SU-DHL-6 (cell line): ENCODE measurements at regions not wholly inside any gene's neighbourhood (a gene's known extent, or its start where the extent isn't known, plus 50 kb on each side); places are given as distances from the start of the nearest gene placed in this dataset.

ENCODE experiments used
- H2AFZ ChIP-seq: fragments of 200-600 bp; sonication (generic); 2 replicates; pipeline ENCODE4 v1.6.1; 2014; ENCODE audit warnings: low read depth, mild to moderate bottlenecking, moderate library complexity, mixed read lengths, antibody characterized with exemption, low read length; ENCODE audit not compliant: severe bottlenecking
- H3F3A ChIP-seq: fragments of 200-600 bp; shearing (Covaris generic); 2 replicates; pipeline ENCODE4 v1.6.0; 2016; ENCODE audit warnings: antibody characterized with exemption, mild to moderate bottlenecking; ENCODE audit not compliant: insufficient read depth
- H3K27ac ChIP-seq: fragments of 200-600 bp; sonication (generic); 2 replicates; pipeline ENCODE4 v1.5.1; 2016; ENCODE audit warnings: low read depth, mild to moderate bottlenecking, low read length, moderate library complexity, mixed read lengths
- H3K27me3 ChIP-seq: fragments of 200-600 bp; sonication (generic), shearing (Covaris generic); 2 replicates; pipeline ENCODE4 v1.6.0; 2014; ENCODE audit warnings: mild to moderate bottlenecking, low read length
- H3K36me3 ChIP-seq: fragments of 200-600 bp; sonication (generic); 2 replicates; pipeline ENCODE4 v1.6.1; 2014; ENCODE audit warnings: mild to moderate bottlenecking, low read length, mixed read lengths
- H3K4me2 ChIP-seq: fragments of 300-600, 200-600 bp; shearing (Covaris generic), sonication (generic); 2 replicates; pipeline ENCODE4 v1.6.0; 2014; ENCODE audit warnings: low read length, low read depth, mild to moderate bottlenecking; ENCODE audit not compliant: poor library complexity, severe bottlenecking
- H3K4me3 ChIP-seq: fragments of 200-600 bp; sonication (generic); 2 replicates; pipeline ENCODE4 v1.5.1; 2014; ENCODE audit warnings: antibody characterized with exemption, low read length, mild to moderate bottlenecking, mixed read lengths; ENCODE audit not compliant: insufficient read depth, poor library complexity, severe bottlenecking
- H3K79me2 ChIP-seq: fragments of 200-600 bp; sonication (generic); 2 replicates; pipeline ENCODE4 v1.6.1; 2014; ENCODE audit warnings: mild to moderate bottlenecking, low read length, moderate library complexity; ENCODE audit not compliant: insufficient read depth
- H3K9ac ChIP-seq: fragments of 200-600 bp; sonication (generic); 2 replicates; pipeline ENCODE4 v1.7.0; 2014; ENCODE audit warnings: mild to moderate bottlenecking, low read length
- H3K9me2 ChIP-seq: fragments of 200-600 bp; sonication (generic); replicated peaks from 2 replicates; pipeline ENCODE4 v1.6.1; 2014; ENCODE audit warnings: low read length; ENCODE audit not compliant: insufficient read depth
- H3K9me3 ChIP-seq: fragments of 200-600 bp; sonication (generic); 2 replicates; pipeline ENCODE4 v1.6.1; 2014; ENCODE audit warnings: low read length, mixed read lengths; ENCODE audit not compliant: insufficient read depth
- H4K20me1 ChIP-seq: fragments of 200-600 bp; sonication (generic); 2 replicates; pipeline ENCODE4 v1.6.1; 2014; ENCODE audit warnings: low read depth, mild to moderate bottlenecking, antibody characterized with exemption, low read length, moderate library complexity, mixed read lengths
- EZH2phosphoT487 ChIP-seq: fragments of 200-600 bp; sonication (generic), shearing (Covaris generic); conservative IDR thresholded peaks from 2 replicates; pipeline ENCODE4 v1.6.1; 2018; ENCODE audit warnings: mild to moderate bottlenecking, antibody characterized with exemption, low read length, moderate library complexity, mixed read lengths
- TF ChIP-seq, protein P1 (sequence below): fragments of 200-600 bp; sonication (generic); IDR thresholded peaks from one replicate; pipeline ENCODE4 v1.5.1; 2017; ENCODE audit warnings: antibody characterized with exemption, mild to moderate bottlenecking, low read length, moderate library complexity; ENCODE audit not compliant: insufficient read depth, poor library complexity, severe bottlenecking

DNA sequence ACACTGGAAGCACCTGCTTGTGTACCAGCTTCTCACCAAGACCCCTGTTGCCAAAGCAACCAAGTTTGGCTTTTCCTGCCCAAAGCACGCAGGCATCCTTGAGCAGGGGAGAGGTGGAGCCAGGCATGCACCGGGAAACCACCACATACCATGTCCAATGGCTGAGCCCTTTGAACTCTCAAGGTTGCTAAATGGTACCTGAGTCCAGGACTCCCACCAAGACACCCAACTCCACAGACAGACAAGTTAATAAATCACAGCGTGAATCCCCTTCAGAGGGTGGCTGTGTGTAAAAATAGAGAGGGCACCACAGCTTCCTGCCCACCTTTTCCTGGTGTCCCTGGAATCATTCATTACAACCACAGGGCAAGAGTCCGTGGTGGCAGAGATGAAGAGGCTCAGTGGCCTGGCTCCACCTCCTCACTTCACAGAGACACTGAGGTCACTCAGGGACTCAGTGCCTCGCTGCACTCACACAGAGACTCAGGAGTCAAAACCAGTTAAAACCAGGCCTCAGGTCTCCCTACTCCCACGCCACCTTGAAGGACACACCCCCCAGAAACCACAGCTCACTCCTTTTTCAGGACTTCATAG lies 143.7 kb downstream of the C5orf15 start:
- no peaks in the 10 kb centered on the region for H3K36me3 ChIP-seq
- no peak overlapping the region for H2AFZ ChIP-seq
- no peaks in the 10 kb centered on the region for H3K79me2 ChIP-seq
- no peak overlapping the region for H3K9ac ChIP-seq
- H3K4me2 ChIP-seq = no peak overlapping the region
- H3K27me3 ChIP-seq = no peaks in the 10 kb centered on the region
- TF ChIP-seq, protein P1, sequence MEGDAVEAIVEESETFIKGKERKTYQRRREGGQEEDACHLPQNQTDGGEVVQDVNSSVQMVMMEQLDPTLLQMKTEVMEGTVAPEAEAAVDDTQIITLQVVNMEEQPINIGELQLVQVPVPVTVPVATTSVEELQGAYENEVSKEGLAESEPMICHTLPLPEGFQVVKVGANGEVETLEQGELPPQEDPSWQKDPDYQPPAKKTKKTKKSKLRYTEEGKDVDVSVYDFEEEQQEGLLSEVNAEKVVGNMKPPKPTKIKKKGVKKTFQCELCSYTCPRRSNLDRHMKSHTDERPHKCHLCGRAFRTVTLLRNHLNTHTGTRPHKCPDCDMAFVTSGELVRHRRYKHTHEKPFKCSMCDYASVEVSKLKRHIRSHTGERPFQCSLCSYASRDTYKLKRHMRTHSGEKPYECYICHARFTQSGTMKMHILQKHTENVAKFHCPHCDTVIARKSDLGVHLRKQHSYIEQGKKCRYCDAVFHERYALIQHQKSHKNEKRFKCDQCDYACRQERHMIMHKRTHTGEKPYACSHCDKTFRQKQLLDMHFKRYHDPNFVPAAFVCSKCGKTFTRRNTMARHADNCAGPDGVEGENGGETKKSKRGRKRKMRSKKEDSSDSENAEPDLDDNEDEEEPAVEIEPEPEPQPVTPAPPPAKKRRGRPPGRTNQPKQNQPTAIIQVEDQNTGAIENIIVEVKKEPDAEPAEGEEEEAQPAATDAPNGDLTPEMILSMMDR = no peak
- TF ChIP-seq EZH2phosphoT487 = no peak
- no peaks in the 10 kb centered on the region for H3K9me3 ChIP-seq
- no peak overlapping the region for H3K4me3 ChIP-seq
- H4K20me1 ChIP-seq = no peaks in the 10 kb centered on the region
- no peak overlapping the region for H3K27ac ChIP-seq
- no peaks in the 10 kb centered on the region for H3K9me2 ChIP-seq
- no peaks in the 10 kb centered on the region for H3F3A ChIP-seq

DNA sequence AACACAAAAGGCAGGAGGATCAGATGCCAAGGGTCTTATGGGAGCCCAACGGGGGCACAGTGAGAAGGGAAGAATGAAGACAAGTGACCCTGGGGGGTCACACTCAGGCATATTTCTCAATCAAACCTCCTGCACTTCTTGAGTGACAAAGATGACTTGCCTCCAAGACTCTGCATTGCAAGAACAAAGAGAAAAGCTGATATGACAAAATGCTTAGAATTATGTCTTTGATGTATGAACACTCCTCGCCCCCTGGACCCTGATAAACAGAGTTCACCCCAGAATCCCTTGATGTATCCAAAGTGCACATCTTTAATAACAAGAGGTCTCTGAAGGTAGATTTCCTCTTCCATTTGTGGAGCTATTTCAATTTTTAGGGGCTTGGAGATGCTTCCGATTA lies 146.5 kb downstream of the C5orf15 start:
- no peak overlapping the region for H3K27ac ChIP-seq
- no peaks in the 10 kb centered on the region for H3K9me2 ChIP-seq
- no peaks in the 10 kb centered on the region for H4K20me1 ChIP-seq
- H3K9me3 ChIP-seq = no peaks in the 10 kb centered on the region
- TF ChIP-seq, protein P1 = no peak
- no peak for TF ChIP-seq EZH2phosphoT487
- no peak overlapping the region for H3K9ac ChIP-seq
- H3K4me3 ChIP-seq = no peak overlapping the region
- no peak overlapping the region for H2AFZ ChIP-seq
- H3K79me2 ChIP-seq = no peaks in the 10 kb centered on the region
- H3K27me3 ChIP-seq = no peaks in the 10 kb centered on the region
- no peaks in the 10 kb centered on the region for H3F3A ChIP-seq
- no peak overlapping the region for H3K4me2 ChIP-seq
- H3K36me3 ChIP-seq = no peaks in the 10 kb centered on the region

DNA sequence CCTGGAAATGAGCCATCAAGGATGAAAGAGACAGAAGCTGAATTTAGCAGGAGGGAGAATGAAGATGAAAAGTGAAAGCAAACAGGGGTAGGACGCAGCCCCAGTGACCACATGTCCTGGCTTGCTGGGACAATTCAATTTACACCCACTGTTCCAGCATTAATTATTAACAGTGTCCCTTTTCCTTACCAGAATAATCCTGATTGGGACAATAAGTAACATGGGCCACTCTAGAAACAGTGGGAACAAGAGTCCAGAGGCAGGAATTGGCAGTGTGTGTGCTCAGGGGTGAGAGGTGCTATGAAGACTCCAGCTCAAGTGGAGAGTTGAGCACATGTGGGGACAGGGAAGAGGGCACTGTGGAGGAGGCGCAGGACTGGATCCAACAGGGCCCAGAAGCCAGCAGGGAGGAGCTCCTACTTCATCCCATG lies 147.1 kb downstream of the C5orf15 start:
- Histone ChIP-seq H3K36me3 (no peaks in the 10 kb centered on the region), H2AFZ (no peak overlapping the region), H3K9ac (no peak overlapping the region), H3K9me3 (no peaks in the 10 kb centered on the region), H3K27ac (no peak overlapping the region), H3F3A (no peaks in the 10 kb centered on the region), H3K9me2 (no peaks in the 10 kb centered on the region), H3K79me2 (no peaks in the 10 kb centered on the region), H3K27me3 (no peaks in the 10 kb centered on the region), H3K4me2 (no peak overlapping the region), H4K20me1 (no peaks in the 10 kb centered on the region), H3K4me3 (no peak overlapping the region)
- TF ChIP-seq, protein P1 = no peak
- no peak for TF ChIP-seq EZH2phosphoT487
